SK-N-SH treated with all-trans-retinoic acid at 6 μM for 48 hours (cell line): ENCODE measurements at regions not wholly inside any gene's neighbourhood (a gene's known extent, or its start where the extent isn't known, plus 50 kb on each side); places are given as distances from the start of the nearest gene placed in this dataset.

Source experiments
- ATAC-seq: fragments of 200-7000 bp; cut with Tn5 transposase; 3 replicates; pipeline ENCODE4 v1.9.1; 2020; ENCODE audit warnings: mild to moderate bottlenecking, moderate library complexity
- ARNTL ChIP-seq: fragments of 450-650 bp; formaldehyde crosslinking; IDR thresholded peaks from 2 replicates; pipeline ENCODE4 v1.5.0; 2020; ENCODE audit warnings: low read depth, mild to moderate bottlenecking, moderate library complexity, borderline replicate concordance
- BACH2 ChIP-seq: fragments of 250-450 bp; sonication (Bioruptor Pico); IDR thresholded peaks from 2 replicates; pipeline ENCODE4 v1.9.0; 2021; ENCODE audit warnings: mild to moderate bottlenecking, borderline replicate concordance
- ESRRG ChIP-seq: fragments of 250-450 bp; sonication (Bioruptor Pico); IDR thresholded peaks from 2 replicates; pipeline ENCODE4 v1.6.1; 2021; ENCODE audit warnings: mild to moderate bottlenecking
- GLIS3 ChIP-seq: fragments of 250-450 bp; sonication (Bioruptor Pico); IDR thresholded peaks from 2 replicates; pipeline ENCODE4 v1.5.0; 2020; ENCODE audit warnings: mild to moderate bottlenecking, moderate library complexity
- OSR1 ChIP-seq: fragments of 250-450 bp; sonication (Bioruptor Pico); IDR thresholded peaks from 2 replicates; pipeline ENCODE4 v1.8.0; 2022; ENCODE audit warnings: moderate library complexity, mild to moderate bottlenecking, inconsistent platforms
- PPARA ChIP-seq: fragments of 250-450 bp; sonication (Bioruptor Pico); IDR thresholded peaks from 2 replicates; pipeline ENCODE4 v1.5.0; 2020; ENCODE audit warnings: mild to moderate bottlenecking, borderline replicate concordance
- RARB ChIP-seq: fragments of 250-450 bp; sonication (Bioruptor Pico); IDR thresholded peaks from 2 replicates; pipeline ENCODE4 v1.8.0; 2021; ENCODE audit warnings: mild to moderate bottlenecking, moderate library complexity
- SNAI2 ChIP-seq: fragments of 250-450 bp; sonication (Bioruptor Pico); IDR thresholded peaks from 2 replicates; pipeline ENCODE4 v1.5.0; 2020; ENCODE audit warnings: mild to moderate bottlenecking, moderate library complexity
- TCF4 ChIP-seq: fragments of 250-450 bp; sonication (Bioruptor Pico); IDR thresholded peaks from 2 replicates; pipeline ENCODE4 v1.8.0; 2021; ENCODE audit warnings: mild to moderate bottlenecking, moderate library complexity, borderline replicate concordance
- TOX ChIP-seq: fragments of 250-450 bp; sonication (Bioruptor Pico); IDR thresholded peaks from 2 replicates; pipeline ENCODE4 v1.8.0; 2021; ENCODE audit warnings: mild to moderate bottlenecking, moderate library complexity, borderline replicate concordance
- ZC3H10 ChIP-seq: fragments of 250-450 bp; sonication (Bioruptor Pico); IDR thresholded peaks from 2 replicates; pipeline ENCODE4 v1.5.1; 2021; ENCODE audit warnings: mild to moderate bottlenecking, moderate library complexity
- ZFP3 ChIP-seq: fragments of 250-450 bp; sonication (Bioruptor Pico); IDR thresholded peaks from 2 replicates; pipeline ENCODE4 v1.5.0; 2020; ENCODE audit warnings: mild to moderate bottlenecking, moderate library complexity
- ZNF565 ChIP-seq: fragments of 450-650 bp; formaldehyde crosslinking; conservative IDR thresholded peaks from 2 replicates; pipeline ENCODE4 v1.5.0; 2020; ENCODE audit warnings: low read depth, mild to moderate bottlenecking, moderate library complexity
- ZNF70 ChIP-seq: fragments of 450-650 bp; formaldehyde crosslinking; IDR thresholded peaks from 2 replicates; pipeline ENCODE4 v1.5.0; 2020; ENCODE audit warnings: mild to moderate bottlenecking, moderate library complexity
- ZNF8 ChIP-seq: fragments of 450-650 bp; formaldehyde crosslinking; IDR thresholded peaks from 2 replicates; pipeline ENCODE4 v1.5.0; 2020; ENCODE audit warnings: mild to moderate bottlenecking, moderate library complexity
- TF ChIP-seq, protein P1 (sequence below): fragments of 250-450 bp; sonication (Bioruptor Pico); IDR thresholded peaks from 2 replicates; pipeline ENCODE4 v1.8.0; 2020; ENCODE audit warnings: mild to moderate bottlenecking, moderate library complexity, borderline replicate concordance
- TF ChIP-seq, protein P2 (sequence below): fragments of 250-450 bp; sonication (Bioruptor Pico); IDR thresholded peaks from 2 replicates; pipeline ENCODE4 v1.5.1; 2021; ENCODE audit warnings: mild to moderate bottlenecking, moderate library complexity
- TF ChIP-seq, protein P3 (sequence below): fragments of 250-450 bp; sonication (Bioruptor Pico); IDR thresholded peaks from 2 replicates; pipeline ENCODE4 v1.8.0; 2021; ENCODE audit warnings: low read depth, mild to moderate bottlenecking, moderate library complexity, borderline replicate concordance
- TF ChIP-seq, protein P4 (sequence below): fragments of 250-450 bp; sonication (Bioruptor Pico); IDR thresholded peaks from 2 replicates; pipeline ENCODE4 v1.5.1; 2020; ENCODE audit warnings: low read depth, mild to moderate bottlenecking, moderate library complexity
- TF ChIP-seq, protein P5 (sequence below): fragments of 250-450 bp; sonication (Bioruptor Pico); IDR thresholded peaks from 2 replicates; pipeline ENCODE4 v1.5.0; 2020; ENCODE audit warnings: mild to moderate bottlenecking, moderate library complexity

DNA sequence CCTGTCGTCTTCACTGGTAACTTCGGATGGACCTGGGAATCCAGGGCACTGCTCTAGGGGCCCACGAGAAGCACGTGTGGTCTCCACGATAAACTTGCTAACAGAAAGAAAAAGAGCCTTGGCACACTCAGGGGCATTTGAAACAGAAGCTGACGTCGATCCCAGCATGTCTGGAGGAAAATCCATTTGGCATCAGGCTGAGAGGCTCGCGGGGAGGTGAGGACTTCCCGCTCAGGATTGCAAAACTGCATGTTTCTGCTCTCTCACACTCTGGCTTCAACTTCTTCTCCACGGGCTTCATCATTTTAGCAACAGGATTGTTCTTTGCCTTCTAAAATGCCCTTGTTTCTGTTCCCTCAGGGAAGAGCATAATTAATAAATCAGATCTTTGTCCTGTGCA lies 181.7 kb upstream of the COPS8 start:
- TF ChIP-seq PPARA (CRISPR knock-in tag): no peak
- TF ChIP-seq RARB (CRISPR knock-in tag): no peak
- TF ChIP-seq, protein P1, sequence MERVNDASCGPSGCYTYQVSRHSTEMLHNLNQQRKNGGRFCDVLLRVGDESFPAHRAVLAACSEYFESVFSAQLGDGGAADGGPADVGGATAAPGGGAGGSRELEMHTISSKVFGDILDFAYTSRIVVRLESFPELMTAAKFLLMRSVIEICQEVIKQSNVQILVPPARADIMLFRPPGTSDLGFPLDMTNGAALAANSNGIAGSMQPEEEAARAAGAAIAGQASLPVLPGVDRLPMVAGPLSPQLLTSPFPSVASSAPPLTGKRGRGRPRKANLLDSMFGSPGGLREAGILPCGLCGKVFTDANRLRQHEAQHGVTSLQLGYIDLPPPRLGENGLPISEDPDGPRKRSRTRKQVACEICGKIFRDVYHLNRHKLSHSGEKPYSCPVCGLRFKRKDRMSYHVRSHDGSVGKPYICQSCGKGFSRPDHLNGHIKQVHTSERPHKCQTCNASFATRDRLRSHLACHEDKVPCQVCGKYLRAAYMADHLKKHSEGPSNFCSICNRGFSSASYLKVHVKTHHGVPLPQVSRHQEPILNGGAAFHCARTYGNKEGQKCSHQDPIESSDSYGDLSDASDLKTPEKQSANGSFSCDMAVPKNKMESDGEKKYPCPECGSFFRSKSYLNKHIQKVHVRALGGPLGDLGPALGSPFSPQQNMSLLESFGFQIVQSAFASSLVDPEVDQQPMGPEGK: no peak
- no peak for TF ChIP-seq ZNF565 (CRISPR knock-in tag)
- TF ChIP-seq, protein P2, sequence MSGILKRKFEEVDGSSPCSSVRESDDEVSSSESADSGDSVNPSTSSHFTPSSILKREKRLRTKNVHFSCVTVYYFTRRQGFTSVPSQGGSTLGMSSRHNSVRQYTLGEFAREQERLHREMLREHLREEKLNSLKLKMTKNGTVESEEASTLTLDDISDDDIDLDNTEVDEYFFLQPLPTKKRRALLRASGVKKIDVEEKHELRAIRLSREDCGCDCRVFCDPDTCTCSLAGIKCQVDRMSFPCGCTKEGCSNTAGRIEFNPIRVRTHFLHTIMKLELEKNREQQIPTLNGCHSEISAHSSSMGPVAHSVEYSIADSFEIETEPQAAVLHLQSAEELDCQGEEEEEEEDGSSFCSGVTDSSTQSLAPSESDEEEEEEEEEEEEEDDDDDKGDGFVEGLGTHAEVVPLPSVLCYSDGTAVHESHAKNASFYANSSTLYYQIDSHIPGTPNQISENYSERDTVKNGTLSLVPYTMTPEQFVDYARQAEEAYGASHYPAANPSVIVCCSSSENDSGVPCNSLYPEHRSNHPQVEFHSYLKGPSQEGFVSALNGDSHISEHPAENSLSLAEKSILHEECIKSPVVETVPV (CRISPR knock-in tag): no peak
- TF ChIP-seq, protein P3, sequence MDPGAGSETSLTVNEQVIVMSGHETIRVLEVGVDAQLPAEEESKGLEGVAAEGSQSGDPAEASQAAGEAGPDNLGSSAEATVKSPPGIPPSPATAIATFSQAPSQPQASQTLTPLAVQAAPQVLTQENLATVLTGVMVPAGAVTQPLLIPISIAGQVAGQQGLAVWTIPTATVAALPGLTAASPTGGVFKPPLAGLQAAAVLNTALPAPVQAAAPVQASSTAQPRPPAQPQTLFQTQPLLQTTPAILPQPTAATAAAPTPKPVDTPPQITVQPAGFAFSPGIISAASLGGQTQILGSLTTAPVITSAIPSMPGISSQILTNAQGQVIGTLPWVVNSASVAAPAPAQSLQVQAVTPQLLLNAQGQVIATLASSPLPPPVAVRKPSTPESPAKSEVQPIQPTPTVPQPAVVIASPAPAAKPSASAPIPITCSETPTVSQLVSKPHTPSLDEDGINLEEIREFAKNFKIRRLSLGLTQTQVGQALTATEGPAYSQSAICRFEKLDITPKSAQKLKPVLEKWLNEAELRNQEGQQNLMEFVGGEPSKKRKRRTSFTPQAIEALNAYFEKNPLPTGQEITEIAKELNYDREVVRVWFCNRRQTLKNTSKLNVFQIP (CRISPR knock-in tag): no peak
- TF ChIP-seq ZFP3 (CRISPR knock-in tag): no peak
- TF ChIP-seq, protein P4, sequence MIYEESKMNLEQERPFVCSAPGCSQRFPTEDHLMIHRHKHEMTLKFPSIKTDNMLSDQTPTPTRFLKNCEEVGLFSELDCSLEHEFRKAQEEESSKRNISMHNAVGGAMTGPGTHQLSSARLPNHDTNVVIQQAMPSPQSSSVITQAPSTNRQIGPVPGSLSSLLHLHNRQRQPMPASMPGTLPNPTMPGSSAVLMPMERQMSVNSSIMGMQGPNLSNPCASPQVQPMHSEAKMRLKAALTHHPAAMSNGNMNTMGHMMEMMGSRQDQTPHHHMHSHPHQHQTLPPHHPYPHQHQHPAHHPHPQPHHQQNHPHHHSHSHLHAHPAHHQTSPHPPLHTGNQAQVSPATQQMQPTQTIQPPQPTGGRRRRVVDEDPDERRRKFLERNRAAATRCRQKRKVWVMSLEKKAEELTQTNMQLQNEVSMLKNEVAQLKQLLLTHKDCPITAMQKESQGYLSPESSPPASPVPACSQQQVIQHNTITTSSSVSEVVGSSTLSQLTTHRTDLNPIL (CRISPR knock-in tag): no peak
- TF ChIP-seq ARNTL (CRISPR knock-in tag): no peak
- no peak for TF ChIP-seq ZC3H10
- TF ChIP-seq TCF4: no peak
- TF ChIP-seq ESRRG (CRISPR knock-in tag): no peak
- no peak for TF ChIP-seq OSR1
- TF ChIP-seq ZNF70 (CRISPR knock-in tag): no peak
- no peak for TF ChIP-seq GLIS3 (CRISPR knock-in tag)
- TF ChIP-seq, all 23 proteins: peak for 0
- ATAC-seq: no peak

DNA sequence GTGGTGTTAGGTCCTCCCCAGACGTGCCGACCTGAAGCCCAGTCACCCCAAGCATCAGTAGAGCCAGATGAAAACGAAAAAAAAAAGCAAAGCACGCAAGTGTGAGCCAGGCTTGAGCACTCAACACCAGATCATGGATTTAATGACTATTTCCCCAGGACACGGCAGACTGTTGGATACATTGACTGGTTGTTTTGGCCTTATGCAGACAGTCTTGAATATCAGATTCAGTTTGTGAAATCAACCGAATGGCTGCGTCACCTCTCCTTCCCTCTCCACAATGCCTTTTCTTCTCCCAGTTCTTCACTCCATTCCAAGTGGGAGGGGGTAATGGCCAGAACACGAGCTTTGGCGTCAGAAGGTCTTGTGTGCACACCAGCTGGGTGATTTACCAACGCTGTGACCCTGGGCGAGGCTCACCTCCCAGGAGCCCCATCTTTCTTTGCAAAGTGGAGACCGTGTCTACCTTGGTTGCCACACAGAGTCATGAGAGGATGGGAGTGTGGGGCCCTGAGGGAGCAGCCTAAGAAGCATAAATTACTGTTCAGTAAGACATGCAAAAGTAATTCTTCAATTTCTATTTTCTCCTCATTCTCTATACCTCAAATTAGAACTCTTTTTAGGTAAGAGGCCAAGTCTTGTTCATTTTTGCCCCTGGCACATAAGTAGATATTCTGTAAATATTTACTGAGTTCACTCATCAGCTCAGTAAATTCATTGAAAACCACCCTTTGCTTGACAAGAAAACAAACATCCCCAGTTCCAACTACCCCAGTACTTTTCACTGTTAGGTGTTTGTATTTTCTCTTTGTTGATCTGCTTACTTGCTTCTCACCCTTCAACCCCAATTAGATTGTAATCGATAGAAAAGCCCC lies 181.1 kb upstream of the COPS8 start:
- no peak for ATAC-seq
- TF ChIP-seq, protein P2 (CRISPR knock-in tag): no peak
- no peak for TF ChIP-seq ZC3H10
- no peak for TF ChIP-seq BACH2 (CRISPR knock-in tag)
- TF ChIP-seq SNAI2 (CRISPR knock-in tag): no peak
- no peak for TF ChIP-seq TOX (CRISPR knock-in tag)
- TF ChIP-seq, protein P1: no peak
- TF ChIP-seq ZNF565 (CRISPR knock-in tag): no peak
- TF ChIP-seq GLIS3 (CRISPR knock-in tag): no peak
- TF ChIP-seq, protein P5, sequence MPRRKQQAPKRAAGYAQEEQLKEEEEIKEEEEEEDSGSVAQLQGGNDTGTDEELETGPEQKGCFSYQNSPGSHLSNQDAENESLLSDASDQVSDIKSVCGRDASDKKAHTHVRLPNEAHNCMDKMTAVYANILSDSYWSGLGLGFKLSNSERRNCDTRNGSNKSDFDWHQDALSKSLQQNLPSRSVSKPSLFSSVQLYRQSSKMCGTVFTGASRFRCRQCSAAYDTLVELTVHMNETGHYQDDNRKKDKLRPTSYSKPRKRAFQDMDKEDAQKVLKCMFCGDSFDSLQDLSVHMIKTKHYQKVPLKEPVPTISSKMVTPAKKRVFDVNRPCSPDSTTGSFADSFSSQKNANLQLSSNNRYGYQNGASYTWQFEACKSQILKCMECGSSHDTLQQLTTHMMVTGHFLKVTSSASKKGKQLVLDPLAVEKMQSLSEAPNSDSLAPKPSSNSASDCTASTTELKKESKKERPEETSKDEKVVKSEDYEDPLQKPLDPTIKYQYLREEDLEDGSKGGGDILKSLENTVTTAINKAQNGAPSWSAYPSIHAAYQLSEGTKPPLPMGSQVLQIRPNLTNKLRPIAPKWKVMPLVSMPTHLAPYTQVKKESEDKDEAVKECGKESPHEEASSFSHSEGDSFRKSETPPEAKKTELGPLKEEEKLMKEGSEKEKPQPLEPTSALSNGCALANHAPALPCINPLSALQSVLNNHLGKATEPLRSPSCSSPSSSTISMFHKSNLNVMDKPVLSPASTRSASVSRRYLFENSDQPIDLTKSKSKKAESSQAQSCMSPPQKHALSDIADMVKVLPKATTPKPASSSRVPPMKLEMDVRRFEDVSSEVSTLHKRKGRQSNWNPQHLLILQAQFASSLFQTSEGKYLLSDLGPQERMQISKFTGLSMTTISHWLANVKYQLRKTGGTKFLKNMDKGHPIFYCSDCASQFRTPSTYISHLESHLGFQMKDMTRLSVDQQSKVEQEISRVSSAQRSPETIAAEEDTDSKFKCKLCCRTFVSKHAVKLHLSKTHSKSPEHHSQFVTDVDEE: no peak
- TF ChIP-seq RARB (CRISPR knock-in tag): no peak
- no peak for TF ChIP-seq ZNF8 (CRISPR knock-in tag)
- TF ChIP-seq TCF4: no peak
